WERI-Rb-1 (cell line): ENCODE measurements at regions not wholly inside any gene's neighbourhood (a gene's known extent, or its start where the extent isn't known, plus 50 kb on each side); places are given as distances from the start of the nearest gene placed in this dataset.

Experiments
- DNase-seq: peaks from one replicate; pipeline ENCODE4 v3.0.0-alpha.2; 2020
- H3K27ac ChIP-seq: fragments of 250-450 bp; sonication (Bioruptor Pico); 2 replicates; pipeline ENCODE4 v1.5.1; 2020; ENCODE audit warnings: mild to moderate bottlenecking, moderate library complexity
- H3K27me3 ChIP-seq: fragments of 250-450 bp; sonication (Bioruptor Pico); 2 replicates; pipeline ENCODE4 v1.5.1; 2021; ENCODE audit warnings: mild to moderate bottlenecking, low read depth, moderate library complexity; ENCODE audit not compliant: insufficient read depth, severe bottlenecking
- H3K36me3 ChIP-seq: fragments of 250-450 bp; sonication (Bioruptor Pico); 2 replicates; pipeline ENCODE4 v1.5.1; 2020; ENCODE audit warnings: mild to moderate bottlenecking, moderate library complexity
- H3K4me3 ChIP-seq: 2 replicates; pipeline ENCODE4 v1.5.1; 2011; ENCODE audit warnings: low read depth, mild to moderate bottlenecking, control low read depth, low read length
- H3K9me3 ChIP-seq: fragments of 250-450 bp; sonication (Bioruptor Pico); 2 replicates; pipeline ENCODE4 v1.5.1; 2021; ENCODE audit warnings: mild to moderate bottlenecking, moderate library complexity; ENCODE audit not compliant: severe bottlenecking
- TF ChIP-seq, protein P1 (sequence below): IDR thresholded peaks from 2 replicates; pipeline ENCODE4 v1.5.1; 2011; ENCODE audit warnings: low read depth, mild to moderate bottlenecking, control low read depth, inconsistent platforms, low read length

DNA sequence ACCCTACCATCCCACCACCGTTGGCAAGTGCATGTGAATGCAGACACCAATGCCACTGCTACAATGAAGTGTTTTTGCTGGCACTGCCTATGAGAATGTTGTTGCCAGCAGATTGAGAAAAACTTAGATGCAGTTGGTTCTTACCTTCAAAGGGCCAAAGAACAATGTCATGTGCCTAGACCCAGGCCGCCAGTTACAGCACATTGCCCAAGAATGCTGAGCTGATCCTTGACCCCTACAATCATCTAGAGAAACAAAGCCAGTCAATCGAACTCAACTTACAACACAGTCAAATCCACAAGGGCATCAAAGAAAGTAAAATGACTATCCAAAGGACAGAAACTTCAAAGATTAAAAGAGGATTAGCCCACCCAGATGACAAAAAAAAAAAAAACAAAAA is 102.4 kb upstream of the SPIN4 start:
- TF ChIP-seq, protein P1, sequence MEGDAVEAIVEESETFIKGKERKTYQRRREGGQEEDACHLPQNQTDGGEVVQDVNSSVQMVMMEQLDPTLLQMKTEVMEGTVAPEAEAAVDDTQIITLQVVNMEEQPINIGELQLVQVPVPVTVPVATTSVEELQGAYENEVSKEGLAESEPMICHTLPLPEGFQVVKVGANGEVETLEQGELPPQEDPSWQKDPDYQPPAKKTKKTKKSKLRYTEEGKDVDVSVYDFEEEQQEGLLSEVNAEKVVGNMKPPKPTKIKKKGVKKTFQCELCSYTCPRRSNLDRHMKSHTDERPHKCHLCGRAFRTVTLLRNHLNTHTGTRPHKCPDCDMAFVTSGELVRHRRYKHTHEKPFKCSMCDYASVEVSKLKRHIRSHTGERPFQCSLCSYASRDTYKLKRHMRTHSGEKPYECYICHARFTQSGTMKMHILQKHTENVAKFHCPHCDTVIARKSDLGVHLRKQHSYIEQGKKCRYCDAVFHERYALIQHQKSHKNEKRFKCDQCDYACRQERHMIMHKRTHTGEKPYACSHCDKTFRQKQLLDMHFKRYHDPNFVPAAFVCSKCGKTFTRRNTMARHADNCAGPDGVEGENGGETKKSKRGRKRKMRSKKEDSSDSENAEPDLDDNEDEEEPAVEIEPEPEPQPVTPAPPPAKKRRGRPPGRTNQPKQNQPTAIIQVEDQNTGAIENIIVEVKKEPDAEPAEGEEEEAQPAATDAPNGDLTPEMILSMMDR = no peak
- DNase-seq = no peak
- H3K27ac ChIP-seq = no peak overlapping the region
- no peaks in the 10 kb centered on the region for H3K27me3 ChIP-seq
- H3K9me3 ChIP-seq = no peaks in the 10 kb centered on the region
- no peaks in the 10 kb centered on the region for H3K36me3 ChIP-seq
- no peak overlapping the region for H3K4me3 ChIP-seq

DNA sequence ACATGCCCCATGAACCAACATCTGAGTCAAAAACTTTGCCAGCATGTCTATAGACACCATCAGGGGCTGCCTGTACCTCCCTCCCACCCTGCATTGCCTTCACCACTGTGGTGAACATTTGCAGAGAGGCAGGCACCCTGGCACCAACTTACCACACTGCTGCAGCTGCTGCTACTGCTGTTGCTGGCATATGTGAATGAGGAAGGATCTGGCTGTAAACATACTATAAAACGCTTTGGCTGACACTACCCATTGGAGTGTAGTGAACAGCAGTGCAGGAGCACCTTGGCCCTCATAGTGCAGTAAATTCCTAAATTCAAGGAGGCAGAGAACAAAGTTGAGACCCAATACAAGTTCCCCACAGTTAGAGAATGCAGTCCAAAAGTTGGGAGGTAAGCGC is 90.6 kb upstream of the SPIN4 start:
- Histone ChIP-seq H3K27ac (no peak overlapping the region), H3K27me3 (no peaks in the 10 kb centered on the region), H3K9me3 (no peaks in the 10 kb centered on the region), H3K4me3 (no peak overlapping the region), H3K36me3 (no peaks in the 10 kb centered on the region)
- TF ChIP-seq, protein P1 = no peak
- no peak for DNase-seq

DNA sequence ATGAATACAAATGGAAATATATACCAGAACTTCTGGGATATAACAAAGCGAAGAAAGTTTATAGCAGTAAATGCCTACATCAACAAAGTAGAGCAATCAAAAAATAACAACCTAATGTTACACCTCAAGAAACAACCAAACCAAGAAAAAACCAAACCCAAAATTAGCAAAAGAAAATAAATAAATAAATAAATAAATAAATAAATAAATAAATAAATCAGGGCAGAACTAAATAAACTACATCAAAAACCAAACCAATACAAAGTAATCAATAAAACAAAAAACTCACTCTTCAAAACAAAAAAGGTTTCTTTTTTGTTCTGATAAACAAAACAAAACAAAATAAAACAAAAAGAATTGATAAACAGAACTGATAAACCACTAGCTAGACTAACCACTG is 88.4 kb upstream of the SPIN4 start:
- Histone ChIP-seq H3K27me3 (no peaks in the 10 kb centered on the region), H3K27ac (no peak overlapping the region), H3K4me3 (no peak overlapping the region), H3K36me3 (no peaks in the 10 kb centered on the region), H3K9me3 (no peaks in the 10 kb centered on the region)
- TF ChIP-seq, protein P1 = no peak
- no peak for DNase-seq

DNA sequence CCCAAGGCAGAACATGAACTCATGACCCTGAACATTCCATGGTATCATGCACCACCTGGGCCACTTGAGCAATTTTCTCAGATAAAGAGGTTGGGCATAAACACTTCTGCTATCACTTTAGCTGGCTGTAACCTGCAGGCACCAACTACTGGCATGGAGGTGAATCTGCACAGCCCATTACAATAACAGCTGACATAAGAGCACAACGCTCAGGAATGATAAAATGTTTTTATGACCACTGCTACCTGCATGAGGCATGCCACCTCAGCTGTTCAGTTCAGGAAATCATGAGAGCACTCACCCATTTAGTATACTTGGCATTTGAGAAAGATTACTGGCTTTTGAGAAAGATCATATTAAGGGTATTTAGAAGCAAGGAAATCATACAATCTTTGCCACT is 85.7 kb upstream of the SPIN4 start:
- no peak for DNase-seq
- H3K9me3 ChIP-seq = no peaks in the 10 kb centered on the region
- H3K36me3 ChIP-seq = no peaks in the 10 kb centered on the region
- TF ChIP-seq, protein P1 = no peak
- no peak overlapping the region for H3K4me3 ChIP-seq
- H3K27me3 ChIP-seq = no peaks in the 10 kb centered on the region
- no peak overlapping the region for H3K27ac ChIP-seq

DNA sequence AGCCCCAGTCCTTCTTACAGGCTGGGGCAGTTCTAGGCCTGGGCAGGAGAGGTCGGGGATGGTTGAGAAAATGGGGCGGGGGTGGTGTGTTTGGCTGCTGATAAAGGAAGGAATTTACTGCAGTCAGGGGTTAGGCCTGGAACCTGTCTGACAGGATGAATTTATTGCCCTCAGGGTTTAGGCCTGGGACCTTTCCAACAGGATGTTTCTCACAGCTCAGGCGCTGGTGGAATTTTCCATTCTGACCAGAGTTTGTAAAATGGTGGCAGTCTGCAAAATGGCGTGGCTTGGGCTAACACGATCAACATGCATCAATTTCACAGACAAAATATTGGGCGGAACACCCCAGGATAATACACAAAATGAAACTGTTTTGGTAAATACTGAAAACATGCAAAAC is 83.5 kb upstream of the SPIN4 start:
- Histone ChIP-seq H3K36me3 (no peaks in the 10 kb centered on the region), H3K9me3 (no peaks in the 10 kb centered on the region), H3K27me3 (no peaks in the 10 kb centered on the region), H3K4me3 (no peak overlapping the region), H3K27ac (no peak overlapping the region)
- TF ChIP-seq, protein P1 = no peak
- DNase-seq = no peak

DNA sequence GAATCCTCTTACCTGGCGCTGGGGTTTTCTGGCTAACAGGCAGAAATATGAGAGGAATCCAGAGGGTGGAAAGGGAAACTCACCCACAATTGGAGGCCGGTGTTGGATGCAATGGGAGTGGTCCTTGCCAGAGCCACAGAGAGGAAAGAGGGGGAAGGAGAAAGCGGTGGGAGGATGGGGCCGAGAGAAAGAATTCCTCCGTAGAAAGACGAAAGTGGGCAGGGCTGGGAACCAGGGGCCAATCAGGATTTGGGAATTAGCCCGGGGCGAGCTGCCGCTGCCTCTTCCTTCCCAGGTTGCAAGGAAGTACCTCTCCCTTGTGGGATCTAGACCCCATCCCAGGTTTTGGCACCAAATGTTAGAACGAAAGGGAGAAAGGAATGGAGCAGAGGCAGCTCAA is 83.1 kb upstream of the SPIN4 start:
- no peaks in the 10 kb centered on the region for H3K36me3 ChIP-seq
- TF ChIP-seq, protein P1 = no peak
- no peak overlapping the region for H3K4me3 ChIP-seq
- no peak for DNase-seq
- H3K9me3 ChIP-seq = no peaks in the 10 kb centered on the region
- no peak overlapping the region for H3K27ac ChIP-seq
- H3K27me3 ChIP-seq = no peaks in the 10 kb centered on the region
